ENCODE measurements at regions not wholly inside any gene's neighbourhood (a gene's known extent, or its start where the extent isn't known, plus 50 kb on each side); places are given as distances from the start of the nearest gene placed in this dataset.
"Not testable (repeated sequence)": the region's sequence is repeated elsewhere in the genome, so short reads cannot be mapped to it uniquely, and the experiment has no call there.

GRCh38 chrX:489820-490219 lies 103.1 kb upstream of the PPP2R3B start:
- Histone ChIP-seq H3K36me3 (no peaks in the 10 kb centered on the region), H3K27me3 (no peaks in the 10 kb centered on the region), H3K4me3 (no peak overlapping the region), H3K4me1 (no peaks in the 10 kb centered on the region), H3K27ac (no peak overlapping the region), H3K9me3 (no peaks in the 10 kb centered on the region)
- WGBS, result 88% methylated on average over 12 of the region's 12 CpGs
- no peak for TF ChIP-seq EP300 (IDR thresholded peaks at IDR 0.05)
- TF ChIP-seq POLR2A (IDR thresholded peaks at IDR 0.05), result no peak
- no peak for TF ChIP-seq CTCF (IDR thresholded peaks at IDR 0.05)
- TF ChIP-seq POLR2AphosphoS5 (IDR thresholded peaks at IDR 0.05), result no peak
- no peak for DNase-seq (ENCODE audit: low spot score in 2 of 2)

- no peaks in the 10 kb centered on the region for H3K9me3 ChIP-seq
- no peak overlapping the region for H3K4me3 ChIP-seq
- no peaks in the 10 kb centered on the region for H3K36me3 ChIP-seq
- no peaks in the 10 kb centered on the region for H3K4me1 ChIP-seq
- no peak for DNase-seq (ENCODE audit: low spot score in 2 of 2)
- no peak overlapping the region for H3K27ac ChIP-seq
- H3K27me3 ChIP-seq, result peaks cover 25% of the 10 kb centered on the region
- no peak for TF ChIP-seq POLR2A (IDR thresholded peaks at IDR 0.05)
- TF ChIP-seq EP300 (IDR thresholded peaks at IDR 0.05), result no peak
- TF ChIP-seq CTCF (IDR thresholded peaks at IDR 0.05), result no peak
- no peak for TF ChIP-seq POLR2AphosphoS5 (IDR thresholded peaks at IDR 0.05)
- 67% methylated on average over 39 of the region's 39 CpGs for WGBS
Observed at GRCh38 chrX:497186-498014, 110.7 kb upstream of the PPP2R3B start.

GRCh38 chrX:498901-499300 lies 112.2 kb upstream of the PPP2R3B start:
- peaks cover 25% of the 10 kb centered on the region for H3K27me3 ChIP-seq
- WGBS, result 87% methylated on average over 3 of the region's 12 CpGs
- H3K36me3 ChIP-seq, result not testable (repeated sequence)

GRCh38 chrX:499870-500364 lies 113.2 kb upstream of the PPP2R3B start:
- DNase-seq (ENCODE audit: low spot score in 2 of 2), result no peak
- peaks cover 25% of the 10 kb centered on the region for H3K27me3 ChIP-seq
- 4% methylated on average over 10 of the region's 21 CpGs for WGBS
- no peaks in the 10 kb centered on the region for H3K36me3 ChIP-seq
- H3K27ac ChIP-seq, result no peak overlapping the region
- no peaks in the 10 kb centered on the region for H3K9me3 ChIP-seq
- no peaks in the 10 kb centered on the region for H3K4me1 ChIP-seq
- TF ChIP-seq CTCF (IDR thresholded peaks at IDR 0.05), result no peak
- no peak for TF ChIP-seq EP300 (IDR thresholded peaks at IDR 0.05)
- TF ChIP-seq POLR2A (IDR thresholded peaks at IDR 0.05), result no peak
- no peak for TF ChIP-seq POLR2AphosphoS5 (IDR thresholded peaks at IDR 0.05)
- H3K4me3 ChIP-seq, result no peak overlapping the region

More at GRCh38 chrX:498901-499300, 112.2 kb upstream of the PPP2R3B start:
- not testable (repeated sequence) for H3K4me3 ChIP-seq; H3K27ac ChIP-seq; H3K4me1 ChIP-seq; DNase-seq (ENCODE audit: low spot score in 2 of 2); H3K9me3 ChIP-seq

GRCh38 chrX:500481-501010 lies 113.8 kb upstream of the PPP2R3B start:
- 73% methylated on average over 28 of the region's 31 CpGs for WGBS
- H3K4me1 ChIP-seq, result no peaks in the 10 kb centered on the region
- no peak for TF ChIP-seq POLR2A (IDR thresholded peaks at IDR 0.05)
- no peak for TF ChIP-seq CTCF (IDR thresholded peaks at IDR 0.05)
- TF ChIP-seq POLR2AphosphoS5 (IDR thresholded peaks at IDR 0.05), result no peak
- no peak for TF ChIP-seq EP300 (IDR thresholded peaks at IDR 0.05)
- peaks cover 25% of the 10 kb centered on the region for H3K27me3 ChIP-seq
- no peaks in the 10 kb centered on the region for H3K9me3 ChIP-seq
- no peaks in the 10 kb centered on the region for H3K36me3 ChIP-seq
- H3K27ac ChIP-seq, result no peak overlapping the region
- no peak for DNase-seq (ENCODE audit: low spot score in 2 of 2)
- no peak overlapping the region for H3K4me3 ChIP-seq
